GM23338 (cell line): ENCODE measurements at regions not wholly inside any gene's neighbourhood (a gene's known extent, or its start where the extent isn't known, plus 50 kb on each side); places are given as distances from the start of the nearest gene placed in this dataset.

Experiments used
- ATAC-seq: fragments of 200-7000 bp; cut with Tn5 transposase; 3 replicates; pipeline ENCODE4 v1.9.1; 2020
- DNase-seq: peaks from one replicate; pipeline ENCODE4 v3.0.0-alpha.2; 2015; ENCODE audit warnings: low spot score
- H2AFZ ChIP-seq: fragments of 200-600 bp; sonication (generic); 2 replicates; pipeline ENCODE4 v1.8.0; 2016; ENCODE audit warnings: antibody characterized with exemption, mild to moderate bottlenecking, moderate library complexity
- H3F3A ChIP-seq: fragments of 200-600 bp; sonication (generic); replicated peaks from 2 replicates; pipeline ENCODE4 v1.8.0; 2017; ENCODE audit warnings: antibody characterized with exemption, mixed run types, low read depth
- H3K27ac ChIP-seq: fragments of 200-600 bp; sonication (generic); 2 replicates; pipeline ENCODE4 v1.6.1; 2016; ENCODE audit warnings: low read depth
- H3K27me3 ChIP-seq: fragments of 200-600 bp; sonication (generic); 2 replicates; pipeline ENCODE4 v1.8.0; 2016; ENCODE audit warnings: mild to moderate bottlenecking, mixed run types, moderate library complexity; ENCODE audit not compliant: insufficient read depth
- H3K36me3 ChIP-seq: fragments of 200-600 bp; sonication (generic); 2 replicates; pipeline ENCODE4 v1.8.0; 2016; ENCODE audit warnings: mild to moderate bottlenecking; ENCODE audit not compliant: insufficient read depth
- H3K4me1 ChIP-seq: fragments of 200-600 bp; sonication (generic); 2 replicates; pipeline ENCODE4 v1.8.0; 2016; ENCODE audit warnings: mild to moderate bottlenecking, moderate library complexity; ENCODE audit not compliant: insufficient read depth
- H3K4me2 ChIP-seq: fragments of 200-600 bp; sonication (generic); 2 replicates; pipeline ENCODE4 v1.7.1; 2017; ENCODE audit warnings: mixed run types
- H3K4me3 ChIP-seq: fragments of 200-600 bp; sonication (generic); 2 replicates; pipeline ENCODE4 v1.6.1; 2016; ENCODE audit warnings: mixed run types
- H3K79me2 ChIP-seq: fragments of 200-600 bp; sonication (generic); replicated peaks from 2 replicates; pipeline ENCODE4 v1.8.0; 2017; ENCODE audit warnings: mild to moderate bottlenecking; ENCODE audit not compliant: insufficient read depth
- H3K9me2 ChIP-seq: fragments of 200-600 bp; sonication (generic); 2 replicates; pipeline ENCODE4 v1.8.0; 2017; ENCODE audit not compliant: insufficient read depth
- H4K20me1 ChIP-seq: fragments of 200-600 bp; sonication (generic); replicated peaks from 2 replicates; pipeline ENCODE4 v1.8.0; 2017; ENCODE audit warnings: mild to moderate bottlenecking; ENCODE audit not compliant: insufficient read depth
- H3K27ac Mint-ChIP-seq: 2 replicates; pipeline ENCODE4 v1.8.0; 2020; ENCODE audit warnings: inconsistent platforms, mild to moderate bottlenecking, moderate library complexity, mixed read lengths
- H3K27me3 Mint-ChIP-seq: 3 replicates; pipeline ENCODE4 v1.8.0; 2022; ENCODE audit warnings: low read depth, mild to moderate bottlenecking, moderate library complexity, mixed read lengths, inconsistent platforms; ENCODE audit not compliant: insufficient read depth, poor library complexity
- H3K36me3 Mint-ChIP-seq: 3 replicates; pipeline ENCODE4 v1.8.0; 2021; ENCODE audit warnings: low read depth, mild to moderate bottlenecking, inconsistent platforms, moderate library complexity, mixed read lengths
- H3K4me1 Mint-ChIP-seq: 3 replicates; pipeline ENCODE4 v1.8.0; 2020; ENCODE audit warnings: mild to moderate bottlenecking, inconsistent platforms, mixed read lengths
- H3K4me3 Mint-ChIP-seq: 3 replicates; pipeline ENCODE4 v1.8.0; 2021; ENCODE audit warnings: moderate library complexity, mild to moderate bottlenecking, inconsistent platforms, mixed read lengths
- H3K9me3 Mint-ChIP-seq: 3 replicates; pipeline ENCODE4 v1.8.0; 2020; ENCODE audit warnings: moderate library complexity, mild to moderate bottlenecking, inconsistent platforms, mixed read lengths
- JUNB ChIP-seq: IDR thresholded peaks from one replicate; pipeline ENCODE4 v1.6.1; 2016; ENCODE audit warnings: antibody characterized with exemption; ENCODE audit not compliant: unreplicated experiment
- NANOG ChIP-seq: IDR thresholded peaks from 2 replicates; pipeline ENCODE4 v1.6.1; 2016; ENCODE audit warnings: antibody characterized with exemption, borderline replicate concordance
- TF ChIP-seq, protein P1 (sequence below), 2 experiments: fragments of 200-600 bp in 1 of 2; sonication (generic) in 1 of 2; conservative IDR thresholded peaks; 2 replicates each; pipeline versions ENCODE4 v1.5.1 to v1.6.1; 2016 to 2017; ENCODE audit warnings: antibody characterized with exemption in 2 of 2, low read depth in 2 of 2, mild to moderate bottlenecking in 2 of 2, moderate library complexity in 1 of 2
- TF ChIP-seq, protein P2 (sequence below): fragments of 250-450 bp; sonication (Bioruptor Pico); IDR thresholded peaks from 2 replicates; pipeline ENCODE4 v1.5.0; 2020; ENCODE audit warnings: mild to moderate bottlenecking, moderate library complexity

DNA sequence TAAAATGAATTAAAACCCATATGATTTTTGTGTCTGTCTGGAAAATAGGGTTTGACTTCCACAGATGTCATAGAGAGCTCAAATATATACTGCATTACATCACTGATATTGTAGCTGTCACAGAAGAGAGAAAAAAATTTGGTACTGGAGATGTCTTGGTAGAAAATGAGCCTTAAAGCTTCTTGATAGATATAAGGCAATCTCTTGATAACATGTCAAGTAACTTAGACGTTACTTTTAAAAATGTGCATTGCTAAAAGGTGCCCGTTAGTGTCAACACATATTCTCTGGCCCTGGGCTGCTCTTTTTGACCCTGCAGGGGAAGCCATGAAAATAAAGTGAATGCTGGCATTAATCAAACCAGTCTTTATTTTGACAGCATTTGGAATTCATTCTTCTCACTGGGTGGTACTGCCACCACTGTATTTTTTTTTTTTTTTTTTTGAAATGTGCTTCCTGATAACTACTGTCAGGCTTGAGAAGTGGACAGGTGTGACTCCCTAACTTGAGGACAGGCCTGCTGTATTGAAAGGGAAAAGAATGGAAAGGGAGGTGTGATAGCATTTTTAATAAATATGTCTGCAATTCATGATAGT, 53.0 kb upstream of the RAPGEF2 start:
- Histone ChIP-seq H3K36me3 (no peaks in the 10 kb centered on the region), H3K79me2 (no peaks in the 10 kb centered on the region), H3F3A (no peaks in the 10 kb centered on the region; the same call in 1 of the 2 replicates), H4K20me1 (no peaks in the 10 kb centered on the region), H2AFZ (0 out of 2 replicates have a peak overlapping the region, but pooled peaks have one; percentile 80), H3K9me2 (no peaks in the 10 kb centered on the region), H3K4me2 (no peak overlapping the region), H3K27me3 (no peaks in the 10 kb centered on the region), H3K27ac (no peak overlapping the region), H3K4me3 (no peak overlapping the region), H3K4me1 (peaks cover 38% of the 10 kb centered on the region)
- no peak overlapping the region for H3K27ac Mint-ChIP-seq
- H3K9me3 Mint-ChIP-seq = no peaks in the 10 kb centered on the region
- no peaks in the 10 kb centered on the region for H3K36me3 Mint-ChIP-seq
- no peak overlapping the region for H3K4me3 Mint-ChIP-seq
- no peak for TF ChIP-seq NANOG
- TF ChIP-seq, protein P1, sequence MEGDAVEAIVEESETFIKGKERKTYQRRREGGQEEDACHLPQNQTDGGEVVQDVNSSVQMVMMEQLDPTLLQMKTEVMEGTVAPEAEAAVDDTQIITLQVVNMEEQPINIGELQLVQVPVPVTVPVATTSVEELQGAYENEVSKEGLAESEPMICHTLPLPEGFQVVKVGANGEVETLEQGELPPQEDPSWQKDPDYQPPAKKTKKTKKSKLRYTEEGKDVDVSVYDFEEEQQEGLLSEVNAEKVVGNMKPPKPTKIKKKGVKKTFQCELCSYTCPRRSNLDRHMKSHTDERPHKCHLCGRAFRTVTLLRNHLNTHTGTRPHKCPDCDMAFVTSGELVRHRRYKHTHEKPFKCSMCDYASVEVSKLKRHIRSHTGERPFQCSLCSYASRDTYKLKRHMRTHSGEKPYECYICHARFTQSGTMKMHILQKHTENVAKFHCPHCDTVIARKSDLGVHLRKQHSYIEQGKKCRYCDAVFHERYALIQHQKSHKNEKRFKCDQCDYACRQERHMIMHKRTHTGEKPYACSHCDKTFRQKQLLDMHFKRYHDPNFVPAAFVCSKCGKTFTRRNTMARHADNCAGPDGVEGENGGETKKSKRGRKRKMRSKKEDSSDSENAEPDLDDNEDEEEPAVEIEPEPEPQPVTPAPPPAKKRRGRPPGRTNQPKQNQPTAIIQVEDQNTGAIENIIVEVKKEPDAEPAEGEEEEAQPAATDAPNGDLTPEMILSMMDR (conservative IDR thresholded peaks at IDR 0.05; ENCODE audit: low read depth in 2 of 2) = no peak
- TF ChIP-seq, protein P2, sequence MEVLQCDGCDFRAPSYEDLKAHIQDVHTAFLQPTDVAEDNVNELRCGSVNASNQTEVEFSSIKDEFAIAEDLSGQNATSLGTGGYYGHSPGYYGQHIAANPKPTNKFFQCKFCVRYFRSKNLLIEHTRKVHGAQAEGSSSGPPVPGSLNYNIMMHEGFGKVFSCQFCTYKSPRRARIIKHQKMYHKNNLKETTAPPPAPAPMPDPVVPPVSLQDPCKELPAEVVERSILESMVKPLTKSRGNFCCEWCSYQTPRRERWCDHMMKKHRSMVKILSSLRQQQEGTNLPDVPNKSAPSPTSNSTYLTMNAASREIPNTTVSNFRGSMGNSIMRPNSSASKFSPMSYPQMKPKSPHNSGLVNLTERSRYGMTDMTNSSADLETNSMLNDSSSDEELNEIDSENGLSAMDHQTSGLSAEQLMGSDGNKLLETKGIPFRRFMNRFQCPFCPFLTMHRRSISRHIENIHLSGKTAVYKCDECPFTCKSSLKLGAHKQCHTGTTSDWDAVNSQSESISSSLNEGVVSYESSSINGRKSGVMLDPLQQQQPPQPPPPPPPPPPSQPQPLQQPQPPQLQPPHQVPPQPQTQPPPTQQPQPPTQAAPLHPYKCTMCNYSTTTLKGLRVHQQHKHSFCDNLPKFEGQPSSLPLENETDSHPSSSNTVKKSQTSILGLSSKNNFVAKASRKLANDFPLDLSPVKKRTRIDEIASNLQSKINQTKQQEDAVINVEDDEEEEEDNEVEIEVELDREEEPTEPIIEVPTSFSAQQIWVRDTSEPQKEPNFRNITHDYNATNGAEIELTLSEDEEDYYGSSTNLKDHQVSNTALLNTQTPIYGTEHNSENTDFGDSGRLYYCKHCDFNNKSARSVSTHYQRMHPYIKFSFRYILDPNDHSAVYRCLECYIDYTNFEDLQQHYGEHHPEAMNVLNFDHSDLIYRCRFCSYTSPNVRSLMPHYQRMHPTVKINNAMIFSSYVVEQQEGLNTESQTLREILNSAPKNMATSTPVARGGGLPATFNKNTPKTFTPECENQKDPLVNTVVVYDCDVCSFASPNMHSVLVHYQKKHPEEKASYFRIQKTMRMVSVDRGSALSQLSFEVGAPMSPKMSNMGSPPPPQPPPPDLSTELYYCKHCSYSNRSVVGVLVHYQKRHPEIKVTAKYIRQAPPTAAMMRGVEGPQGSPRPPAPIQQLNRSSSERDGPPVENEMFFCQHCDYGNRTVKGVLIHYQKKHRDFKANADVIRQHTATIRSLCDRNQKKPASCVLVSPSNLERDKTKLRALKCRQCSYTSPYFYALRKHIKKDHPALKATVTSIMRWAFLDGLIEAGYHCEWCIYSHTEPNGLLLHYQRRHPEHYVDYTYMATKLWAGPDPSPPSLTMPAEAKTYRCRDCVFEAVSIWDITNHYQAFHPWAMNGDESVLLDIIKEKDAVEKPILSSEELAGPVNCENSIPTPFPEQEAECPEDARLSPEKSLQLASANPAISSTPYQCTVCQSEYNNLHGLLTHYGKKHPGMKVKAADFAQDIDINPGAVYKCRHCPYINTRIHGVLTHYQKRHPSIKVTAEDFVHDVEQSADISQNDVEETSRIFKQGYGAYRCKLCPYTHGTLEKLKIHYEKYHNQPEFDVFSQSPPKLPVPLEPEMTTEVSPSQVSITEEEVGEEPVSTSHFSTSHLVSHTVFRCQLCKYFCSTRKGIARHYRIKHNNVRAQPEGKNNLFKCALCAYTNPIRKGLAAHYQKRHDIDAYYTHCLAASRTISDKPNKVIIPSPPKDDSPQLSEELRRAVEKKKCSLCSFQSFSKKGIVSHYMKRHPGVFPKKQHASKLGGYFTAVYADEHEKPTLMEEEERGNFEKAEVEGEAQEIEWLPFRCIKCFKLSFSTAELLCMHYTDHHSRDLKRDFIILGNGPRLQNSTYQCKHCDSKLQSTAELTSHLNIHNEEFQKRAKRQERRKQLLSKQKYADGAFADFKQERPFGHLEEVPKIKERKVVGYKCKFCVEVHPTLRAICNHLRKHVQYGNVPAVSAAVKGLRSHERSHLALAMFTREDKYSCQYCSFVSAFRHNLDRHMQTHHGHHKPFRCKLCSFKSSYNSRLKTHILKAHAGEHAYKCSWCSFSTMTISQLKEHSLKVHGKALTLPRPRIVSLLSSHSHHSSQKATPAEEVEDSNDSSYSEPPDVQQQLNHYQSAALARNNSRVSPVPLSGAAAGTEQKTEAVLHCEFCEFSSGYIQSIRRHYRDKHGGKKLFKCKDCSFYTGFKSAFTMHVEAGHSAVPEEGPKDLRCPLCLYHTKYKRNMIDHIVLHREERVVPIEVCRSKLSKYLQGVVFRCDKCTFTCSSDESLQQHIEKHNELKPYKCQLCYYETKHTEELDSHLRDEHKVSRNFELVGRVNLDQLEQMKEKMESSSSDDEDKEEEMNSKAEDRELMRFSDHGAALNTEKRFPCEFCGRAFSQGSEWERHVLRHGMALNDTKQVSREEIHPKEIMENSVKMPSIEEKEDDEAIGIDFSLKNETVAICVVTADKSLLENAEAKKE (CRISPR knock-in tag) = no peak
- no peak for TF ChIP-seq JUNB
- DNase-seq (no peak), ATAC-seq (no peak)
- peaks cover 45% of the 10 kb centered on the region for H3K4me1 Mint-ChIP-seq
- no peaks in the 10 kb centered on the region for H3K27me3 Mint-ChIP-seq
